IgD-negative memory B cell (primary cell): ENCODE measurements at regions not wholly inside any gene's neighbourhood (a gene's known extent, or its start where the extent isn't known, plus 50 kb on each side); places are given as distances from the start of the nearest gene placed in this dataset.

Source experiments
- H3K27ac Mint-ChIP-seq, 3 donors: one replicate each; pipeline ENCODE4 v1.8.0; 2020 to 2022; ENCODE audit warnings: mild to moderate bottlenecking in 3 of 3, mixed read lengths in 3 of 3, moderate library complexity in 1 of 3
- H3K27me3 Mint-ChIP-seq: one replicate; pipeline ENCODE4 v1.8.0; 2021; ENCODE audit warnings: mixed read lengths
- H3K36me3 Mint-ChIP-seq: one replicate; pipeline ENCODE4 v1.8.0; 2020; ENCODE audit warnings: mild to moderate bottlenecking, mixed read lengths
- H3K4me1 Mint-ChIP-seq, 3 donors: one replicate each; pipeline ENCODE4 v1.8.0; 2020 to 2022; ENCODE audit warnings: mixed read lengths in 3 of 3, mild to moderate bottlenecking in 1 of 3
- H3K4me3 Mint-ChIP-seq, 4 donors: one replicate each; pipeline ENCODE4 v1.8.0; 2020 to 2022; ENCODE audit warnings: mild to moderate bottlenecking in 4 of 4, mixed read lengths in 4 of 4, moderate library complexity in 3 of 4
- H3K9me3 Mint-ChIP-seq, 3 donors: one replicate each; pipeline ENCODE4 v1.8.0; 2020 to 2021; ENCODE audit warnings: mixed read lengths in 3 of 3, mild to moderate bottlenecking in 1 of 3

DNA sequence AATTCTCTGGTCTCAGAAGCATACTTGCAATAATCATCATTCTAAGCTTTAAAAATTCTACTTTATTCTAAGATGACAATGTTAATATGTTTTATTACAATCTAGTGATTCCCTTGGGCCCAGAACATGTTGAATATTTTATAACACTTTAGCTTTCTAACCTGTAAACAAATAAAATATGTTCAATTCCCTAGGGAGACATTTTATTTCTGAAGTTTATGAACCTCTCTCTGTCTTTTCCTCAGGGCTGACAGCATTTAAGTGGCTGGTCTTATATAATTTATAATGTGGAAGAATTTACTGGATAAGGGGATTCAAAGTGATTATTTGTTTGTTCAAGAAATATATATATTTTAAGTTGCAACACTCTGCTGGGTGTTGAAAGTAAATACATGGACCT lies 55.3 kb upstream of the NPFFR2 start:
- Mint-ChIP-seq H3K27me3 (peaks cover 1% of the 10 kb centered on the region), H3K27ac (no peak overlapping the region), H3K4me1 (no peaks in the 10 kb centered on the region), H3K4me3 (no peak overlapping the region), H3K36me3 (no peaks in the 10 kb centered on the region), H3K9me3 (peaks cover 0 to 2% (median 0%) of the 10 kb centered on the region in 3 donors)

DNA sequence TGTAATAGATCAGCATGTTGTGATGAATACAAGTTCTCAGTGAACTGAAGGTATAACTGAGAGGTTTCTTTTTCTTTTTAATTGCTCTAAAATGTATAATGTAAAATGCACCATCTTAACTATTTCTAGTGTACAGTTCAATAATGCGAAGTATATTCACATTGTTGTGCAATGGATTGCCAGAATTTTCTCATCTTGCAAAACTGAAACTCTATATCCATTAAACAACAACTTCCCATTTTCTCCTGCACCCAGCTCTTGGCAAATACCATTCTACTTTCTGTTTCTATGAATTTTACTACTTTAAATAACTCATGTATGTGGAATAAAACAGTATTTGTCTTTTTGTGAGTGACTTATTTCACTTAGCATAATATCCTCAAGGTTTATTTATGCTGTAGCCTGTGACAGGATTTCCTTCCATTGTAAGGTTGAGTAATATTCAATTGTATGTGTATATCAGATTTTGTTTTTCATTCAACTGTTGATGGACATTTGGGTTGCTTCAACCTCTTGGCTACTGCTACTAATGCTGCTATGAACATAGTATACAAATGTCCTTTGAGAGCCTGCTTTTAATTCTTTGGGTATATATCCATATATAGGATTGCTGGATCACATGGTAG lies 53.5 kb upstream of the NPFFR2 start:
- peaks cover 0 to 2% (median 0%) of the 10 kb centered on the region in 3 donors for H3K9me3 Mint-ChIP-seq
- H3K27ac Mint-ChIP-seq, result no peak overlapping the region
- H3K4me3 Mint-ChIP-seq, result no peak overlapping the region
- peaks cover 1% of the 10 kb centered on the region for H3K27me3 Mint-ChIP-seq
- H3K4me1 Mint-ChIP-seq, result no peaks in the 10 kb centered on the region
- no peaks in the 10 kb centered on the region for H3K36me3 Mint-ChIP-seq

DNA sequence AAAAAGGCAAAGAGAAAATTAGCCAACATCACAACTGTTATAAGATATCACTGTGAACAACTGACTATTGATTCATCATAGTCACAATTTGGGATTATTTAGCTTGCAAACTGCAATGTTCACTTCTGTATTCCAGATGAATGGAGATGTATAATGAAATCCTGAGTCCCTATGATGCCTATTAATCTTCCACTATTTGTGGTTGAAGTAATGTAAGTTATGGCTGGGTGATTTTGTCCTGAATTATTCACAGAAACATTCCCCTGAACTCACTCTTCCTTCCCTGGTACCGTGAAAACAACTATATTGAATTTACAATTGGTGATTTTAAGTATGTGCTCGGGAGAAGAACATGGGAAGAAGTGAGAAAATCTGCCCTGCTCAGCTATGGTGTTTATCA lies 50.8 kb upstream of the NPFFR2 start:
- Mint-ChIP-seq H3K27me3 (no peaks in the 10 kb centered on the region), H3K36me3 (no peaks in the 10 kb centered on the region), H3K4me3 (no peak overlapping the region), H3K4me1 (no peaks in the 10 kb centered on the region), H3K27ac (no peak overlapping the region), H3K9me3 (peaks cover 0 to 6% (median 4%) of the 10 kb centered on the region in 3 donors)
